GM19238 (cell line): ENCODE measurements at regions not wholly inside any gene's neighbourhood (a gene's known extent, or its start where the extent isn't known, plus 50 kb on each side); places are given as distances from the start of the nearest gene placed in this dataset.
"Not testable (repeated sequence)": the region's sequence is repeated elsewhere in the genome, so short reads cannot be mapped to it uniquely, and the experiment has no call there.

ENCODE experiments used
- DNase-seq: peaks from one replicate; pipeline ENCODE4 v3.0.0; 2011; ENCODE audit warnings: low spot score; ENCODE audit not compliant: insufficient read length

DNA sequence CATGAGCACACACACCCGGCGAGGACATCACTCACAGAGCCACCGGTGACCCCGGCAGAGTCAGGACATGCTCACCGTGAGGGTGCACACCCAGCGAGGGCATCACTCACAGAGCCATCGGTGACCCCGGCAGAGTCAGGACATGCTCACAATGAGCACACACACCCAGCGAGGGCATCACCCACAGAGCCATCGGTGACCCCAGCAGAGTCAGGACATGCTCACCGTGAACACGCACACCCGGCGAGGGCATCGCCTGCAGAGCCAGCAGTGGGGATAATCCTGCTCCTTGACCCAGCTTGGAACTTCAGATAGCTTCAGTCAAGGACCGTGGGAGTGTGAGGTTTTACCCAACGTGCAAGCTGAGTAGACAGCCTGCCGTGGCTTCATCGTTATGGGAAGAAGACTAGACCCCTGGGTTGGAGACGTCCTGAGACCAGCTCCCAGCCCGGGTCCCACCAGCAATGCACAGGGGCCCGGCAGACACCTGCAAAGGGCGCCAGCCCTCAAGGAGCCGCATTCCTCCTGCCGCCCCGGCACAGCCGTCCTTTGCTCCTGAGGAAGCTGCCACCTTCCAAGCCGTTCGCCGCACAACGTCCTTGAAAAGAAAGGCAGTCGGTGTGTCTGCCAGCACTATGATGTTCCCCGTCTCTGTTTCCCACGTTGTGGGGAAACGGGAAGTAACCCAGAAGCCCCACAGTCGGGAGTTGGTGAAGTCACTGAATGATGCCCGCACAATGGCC is 192.3 kb downstream of the DLL1 start:
- DNase-seq, result no peak

DNA sequence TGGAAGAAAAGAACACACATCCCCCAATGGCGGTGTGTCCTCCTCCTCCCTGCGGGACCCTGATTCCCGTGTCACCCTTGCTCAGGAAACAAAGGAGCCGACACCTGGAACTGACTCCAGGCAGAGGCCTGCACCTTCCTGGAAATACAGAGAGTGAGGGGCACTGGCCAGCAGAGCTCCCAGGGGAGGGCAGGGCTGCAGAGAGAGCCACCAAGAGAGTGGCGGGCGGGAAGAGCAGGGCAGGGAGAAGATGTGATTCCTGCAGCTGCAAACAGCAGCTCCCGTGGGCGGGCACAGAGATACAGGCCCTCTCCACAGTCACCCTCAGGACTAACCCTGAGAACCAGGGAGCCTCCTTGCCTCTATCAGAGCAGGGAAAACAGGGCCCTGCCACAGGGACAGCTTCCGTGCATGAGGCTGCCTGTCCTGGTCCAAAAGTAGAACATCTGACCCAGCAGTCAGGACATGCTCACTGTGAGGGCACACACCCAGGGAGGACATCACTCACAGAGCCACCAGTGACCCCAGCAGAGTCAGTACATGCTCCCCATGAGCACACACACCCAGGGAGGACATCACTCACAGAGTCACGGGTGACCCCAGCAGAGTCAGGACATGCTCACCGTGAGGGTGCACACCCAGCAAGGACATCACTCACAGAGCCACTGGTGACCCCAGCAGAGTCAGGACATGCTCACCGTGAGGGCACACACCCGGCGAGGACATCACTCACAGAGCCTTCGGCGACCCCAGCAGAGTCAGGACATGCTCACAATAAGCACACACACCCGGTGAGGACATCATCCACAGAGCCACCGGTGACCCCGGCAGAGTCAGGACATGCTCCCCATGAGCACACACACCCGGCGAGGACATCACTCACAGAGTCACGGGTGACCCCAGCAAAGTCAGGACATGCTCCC is 193.1 kb downstream of the DLL1 start:
- DNase-seq, result no peak

DNA sequence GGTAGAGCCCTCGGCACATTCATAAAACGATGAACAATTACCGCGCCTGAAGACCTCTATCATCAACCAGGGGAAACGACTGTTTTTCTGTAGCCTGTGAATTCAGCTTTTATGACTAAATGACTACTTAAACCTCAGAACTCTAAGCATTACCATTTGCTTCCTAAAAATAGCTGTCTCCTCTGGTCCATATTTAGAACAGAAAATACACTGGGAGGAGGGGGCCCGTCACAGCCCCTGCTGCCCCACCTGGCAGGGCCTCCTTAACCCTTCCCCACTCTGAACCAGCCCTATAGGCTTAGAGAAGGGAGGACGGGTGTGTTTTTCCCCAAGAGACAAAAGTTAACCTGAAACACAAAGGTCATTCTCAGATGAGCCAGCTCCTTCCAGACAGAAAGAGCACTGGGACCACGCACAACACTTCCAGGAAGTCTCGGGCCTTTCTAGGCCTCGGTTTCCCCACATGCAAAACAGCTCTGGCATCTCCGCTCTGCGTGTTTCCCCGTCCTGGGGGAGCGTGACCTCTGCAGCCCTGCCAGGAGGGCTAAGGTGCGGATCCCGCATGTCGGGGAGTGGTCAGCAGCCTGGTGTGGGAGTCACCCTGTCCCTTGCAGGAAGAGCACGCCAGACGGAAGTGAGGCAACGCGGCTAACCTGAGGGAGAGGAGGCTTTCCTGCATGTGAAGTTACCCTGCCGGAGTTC is 193.9 kb downstream of the DLL1 start:
- no peak for DNase-seq

DNA sequence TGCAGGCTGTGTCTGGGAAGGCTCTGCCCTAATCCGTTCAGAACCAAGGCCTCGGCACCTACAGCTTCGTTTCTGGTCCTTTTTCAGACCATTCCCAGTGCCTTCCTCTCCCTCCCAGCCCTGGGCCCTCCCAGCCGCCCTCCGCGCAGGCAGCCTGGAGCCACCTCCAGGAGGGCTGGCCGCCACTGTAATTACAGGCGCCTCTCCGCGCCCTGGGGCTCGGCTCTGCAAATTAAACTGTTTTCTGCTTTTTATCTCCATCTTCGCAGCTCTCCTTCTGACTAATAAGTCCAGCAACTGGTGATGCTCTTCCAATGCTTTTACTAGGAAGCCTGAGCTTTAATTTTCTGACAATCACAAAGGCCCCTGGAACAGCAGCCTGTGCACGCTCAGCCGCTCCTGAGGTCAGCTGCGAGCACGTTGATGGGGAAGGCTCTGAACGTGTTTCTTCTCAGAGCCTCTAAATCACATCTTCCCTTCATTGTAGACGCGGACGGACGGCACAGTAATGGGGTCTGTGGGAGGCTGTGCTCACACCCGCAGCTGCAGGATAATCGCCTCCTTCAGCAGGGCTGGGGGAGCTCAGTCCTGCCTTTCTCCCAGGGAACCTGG is 194.6 kb downstream of the DLL1 start:
- no peak for DNase-seq

DNA sequence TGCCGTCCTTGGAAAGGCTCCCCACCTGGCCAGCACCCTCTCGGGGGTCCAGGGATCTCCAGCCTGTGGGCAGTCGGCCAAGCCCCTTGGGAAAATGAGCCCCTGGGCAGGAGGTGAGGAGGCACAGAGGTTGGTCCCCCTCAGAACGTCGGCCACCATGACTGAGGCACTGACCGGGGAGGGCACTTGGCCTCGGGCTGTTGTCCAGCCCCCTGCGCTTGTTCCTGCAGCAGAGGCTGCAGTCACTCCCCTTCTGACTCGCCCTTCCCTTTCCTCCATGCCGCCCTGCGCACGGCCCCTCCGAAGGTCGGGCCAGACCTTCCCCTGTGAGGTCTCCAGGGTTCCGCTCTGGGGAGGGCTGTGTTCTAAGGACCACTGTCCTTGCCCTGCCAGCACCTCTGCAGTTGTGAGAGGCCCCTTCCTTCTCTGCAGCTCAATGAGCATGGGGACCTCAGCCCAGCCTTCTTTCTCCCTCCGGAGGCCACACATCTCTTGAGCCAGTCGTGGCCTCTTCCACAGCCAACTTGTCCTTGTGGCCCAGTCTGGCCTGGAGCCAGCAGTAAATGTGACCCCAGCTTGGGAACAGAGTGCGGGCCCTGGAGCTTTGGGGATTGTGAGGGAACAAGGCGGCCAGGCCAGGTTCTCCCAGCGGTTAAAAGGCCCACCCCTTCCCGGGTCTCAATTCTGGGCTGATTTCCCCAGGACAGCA is 195.5 kb downstream of the DLL1 start:
- DNase-seq, result no peak

DNA sequence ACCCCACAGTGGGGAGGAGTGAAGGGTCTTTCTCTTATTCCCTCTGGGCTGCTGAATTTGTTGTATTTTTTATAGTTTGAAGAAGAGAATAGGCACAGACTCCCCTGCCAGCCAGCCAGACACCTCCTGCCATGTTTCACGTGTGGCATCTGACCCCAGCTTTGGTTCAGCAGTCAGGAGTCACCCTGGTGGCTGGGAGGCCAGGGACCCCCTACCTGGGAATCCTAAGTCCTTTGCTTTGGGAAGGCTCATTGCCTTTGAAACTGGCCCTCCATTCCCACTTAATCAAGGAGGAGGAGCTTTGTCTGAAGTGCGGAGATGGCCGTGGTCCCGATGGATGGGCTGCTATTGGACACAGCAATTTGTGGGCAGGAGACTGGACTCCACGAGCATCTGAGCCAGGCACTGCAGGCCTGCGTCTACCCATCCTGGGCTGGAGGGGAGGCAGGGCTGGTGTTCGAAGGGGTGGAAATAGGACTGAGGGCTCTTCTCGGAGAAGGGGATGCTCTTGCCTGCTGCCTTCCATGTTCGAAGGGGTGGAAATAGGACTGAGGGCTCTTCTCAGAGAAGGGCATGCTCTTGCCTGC is 196.1 kb downstream of the DLL1 start:
- DNase-seq, result no peak

DNA sequence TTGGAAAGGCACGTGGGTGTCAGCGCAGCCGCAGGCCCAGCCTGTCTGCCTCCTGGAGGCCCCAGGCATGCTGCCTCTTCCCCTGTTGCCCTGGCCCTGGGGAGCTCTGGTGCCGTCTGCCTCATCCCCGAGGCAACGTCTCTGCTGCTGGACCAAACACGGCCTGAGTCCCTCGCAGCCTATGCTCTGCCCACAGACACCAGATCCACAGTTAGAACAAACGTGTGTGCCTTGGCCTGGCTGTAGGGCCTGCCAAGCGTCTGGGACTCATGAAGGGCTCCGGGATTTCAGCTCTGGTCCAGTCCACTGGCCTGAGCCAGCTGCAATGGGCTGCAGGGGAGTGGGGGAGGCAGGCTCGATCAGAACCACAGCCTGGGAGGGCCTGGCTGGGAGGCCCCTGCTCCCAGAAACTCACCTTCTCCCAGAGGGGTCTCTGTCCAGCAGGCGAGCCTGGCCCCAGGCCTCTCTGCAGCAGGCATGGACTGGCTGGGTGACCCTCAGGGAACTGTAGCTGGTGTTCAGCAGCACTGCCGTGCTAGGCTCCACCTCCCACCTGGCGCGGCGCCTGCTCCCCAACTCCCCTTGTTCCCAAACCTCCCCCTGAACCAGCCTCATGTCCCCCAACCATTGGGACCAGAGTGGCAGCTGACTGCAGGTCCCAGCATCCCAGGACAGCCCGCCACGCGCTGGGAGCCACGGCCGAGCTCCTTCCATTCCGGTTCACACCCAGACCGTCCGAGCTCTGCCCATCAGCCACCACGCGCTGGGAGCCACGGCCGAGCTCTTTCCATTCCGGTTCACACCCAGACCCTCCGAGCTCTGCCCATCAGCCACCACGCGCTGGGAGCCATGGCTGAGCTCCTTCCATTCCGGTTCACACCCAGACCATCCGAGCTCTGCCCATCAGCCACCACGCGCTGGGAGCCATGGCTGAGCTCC is 197.0 kb downstream of the DLL1 start:
- no peak for DNase-seq

DNA sequence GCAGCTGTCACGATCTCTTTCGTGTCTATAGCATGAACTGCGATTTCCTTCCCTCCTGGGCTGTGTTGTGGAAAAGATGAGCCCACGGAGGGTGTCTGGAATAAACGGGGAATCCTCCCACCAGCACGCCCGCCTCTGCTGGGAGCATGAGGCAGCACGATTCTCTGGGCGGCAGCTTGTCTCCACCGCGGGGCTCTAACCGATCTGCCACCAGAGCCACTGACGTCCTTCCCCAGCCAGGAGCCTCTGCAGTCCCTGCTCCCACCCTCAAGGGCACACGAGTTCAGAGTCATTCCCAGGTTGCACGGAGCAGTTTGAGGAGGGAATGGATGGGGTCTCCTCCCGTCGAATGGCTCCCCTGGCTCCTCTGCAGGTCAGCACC is 197.6 kb downstream of the DLL1 start:
- DNase-seq, result no peak

DNA sequence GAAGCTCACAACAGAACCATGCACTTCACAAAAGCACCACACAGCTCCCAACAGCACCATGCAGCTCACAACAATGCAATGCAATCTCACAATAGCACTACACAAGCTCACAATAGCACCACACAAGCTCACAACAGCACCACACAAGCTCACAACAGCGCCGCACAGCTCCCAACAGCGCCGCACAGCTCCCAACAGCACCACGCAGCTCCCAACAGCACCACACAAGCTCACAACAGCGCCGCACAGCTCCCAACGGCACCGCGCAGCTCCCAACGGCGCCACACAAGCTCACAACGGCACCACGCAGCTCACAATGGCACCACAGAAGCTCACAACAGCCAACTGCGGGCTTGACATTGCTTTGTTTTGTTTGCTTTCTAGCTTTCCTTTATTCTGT is 198.1 kb downstream of the DLL1 start:
- DNase-seq, result no peak

DNA sequence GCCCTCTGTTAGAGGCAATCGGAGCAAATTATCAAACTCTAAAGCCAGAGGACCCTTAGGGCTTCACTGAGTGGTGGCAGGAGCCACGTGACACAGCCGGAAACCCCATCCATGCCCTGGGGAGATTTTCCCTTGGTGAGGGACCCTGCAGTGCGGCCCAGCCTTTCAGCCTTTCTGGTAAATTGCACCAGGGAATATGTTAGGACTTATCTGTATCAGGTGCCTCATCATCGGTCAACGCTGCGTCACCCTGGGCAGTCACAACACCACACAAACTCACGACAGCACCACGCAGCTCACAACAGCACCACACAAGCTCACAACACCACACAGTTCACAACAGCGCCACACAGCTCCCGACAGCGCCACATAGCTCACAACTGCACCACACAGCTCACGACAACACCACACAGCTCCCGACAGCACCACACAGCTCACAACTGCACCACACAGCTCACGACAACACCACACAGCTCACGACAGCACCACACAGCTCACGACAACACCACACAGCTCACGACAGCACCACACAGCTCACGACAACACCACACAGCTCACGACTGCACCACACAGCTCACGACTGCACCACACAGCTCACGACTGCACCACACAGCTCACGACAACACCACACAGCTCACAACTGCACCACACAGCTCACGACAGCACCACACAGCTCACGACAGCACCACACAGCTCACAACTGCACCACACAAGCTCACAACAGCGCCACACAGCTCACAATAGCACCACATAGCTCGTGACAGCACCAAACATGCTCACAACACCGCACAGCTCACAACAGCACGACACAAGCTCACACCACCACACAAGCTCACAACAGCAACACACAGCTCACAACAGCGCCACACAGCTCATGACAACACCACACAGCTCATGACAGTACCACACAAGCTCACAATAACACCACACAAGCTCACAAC is 199.0 kb downstream of the DLL1 start:
- no peak for DNase-seq

DNA sequence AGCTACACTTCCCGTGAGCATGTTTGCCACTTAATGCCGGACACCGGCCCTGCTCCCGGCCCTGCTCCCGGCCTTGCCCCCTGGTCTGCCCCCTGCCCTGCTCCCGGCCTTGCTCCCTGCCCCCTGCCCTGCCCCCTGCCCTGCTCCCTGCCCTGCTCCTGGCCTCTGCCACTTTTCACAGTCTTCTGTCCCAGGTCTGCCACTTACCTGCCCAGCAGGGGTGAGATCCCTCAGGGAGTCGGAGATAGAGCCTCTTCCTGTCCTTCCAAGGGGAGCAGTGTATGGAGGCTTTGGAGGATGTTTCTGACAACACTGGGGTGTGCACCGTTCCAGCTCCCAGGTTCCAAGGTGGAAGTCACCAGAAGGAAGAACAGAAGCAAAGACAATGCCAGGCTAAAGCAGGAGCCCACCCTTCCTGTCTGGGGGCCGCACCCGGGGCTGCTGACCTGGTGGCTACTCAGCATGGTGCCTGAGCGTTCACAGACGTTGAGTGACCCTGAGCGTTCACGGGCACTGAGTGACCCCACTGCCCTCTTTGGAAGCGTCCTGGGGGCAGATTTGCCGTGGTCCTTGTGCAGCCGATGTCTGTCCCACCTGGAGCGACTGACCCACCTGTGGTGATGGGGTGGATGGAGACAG is 199.8 kb downstream of the DLL1 start:
- DNase-seq, result no peak

DNA sequence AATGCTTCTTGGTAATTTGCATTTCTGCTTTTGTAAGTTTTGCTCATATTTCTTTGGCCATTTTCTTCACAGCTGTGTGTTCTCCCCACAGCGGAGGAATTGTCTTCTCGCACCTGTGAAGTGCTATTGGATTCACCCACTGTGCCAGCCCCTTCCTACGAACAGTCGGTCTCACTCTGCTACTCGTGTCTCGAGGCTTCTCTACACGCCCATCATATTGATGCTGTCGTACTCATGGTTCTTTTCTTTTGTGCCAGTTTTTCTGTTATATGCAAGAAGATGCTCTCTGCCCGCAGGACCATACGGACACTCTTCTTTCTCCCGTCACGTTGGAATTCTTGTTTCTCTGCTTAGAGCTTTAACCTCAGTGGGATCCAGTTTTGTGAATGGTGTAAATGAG is 200.3 kb downstream of the DLL1 start:
- no peak for DNase-seq

DNA sequence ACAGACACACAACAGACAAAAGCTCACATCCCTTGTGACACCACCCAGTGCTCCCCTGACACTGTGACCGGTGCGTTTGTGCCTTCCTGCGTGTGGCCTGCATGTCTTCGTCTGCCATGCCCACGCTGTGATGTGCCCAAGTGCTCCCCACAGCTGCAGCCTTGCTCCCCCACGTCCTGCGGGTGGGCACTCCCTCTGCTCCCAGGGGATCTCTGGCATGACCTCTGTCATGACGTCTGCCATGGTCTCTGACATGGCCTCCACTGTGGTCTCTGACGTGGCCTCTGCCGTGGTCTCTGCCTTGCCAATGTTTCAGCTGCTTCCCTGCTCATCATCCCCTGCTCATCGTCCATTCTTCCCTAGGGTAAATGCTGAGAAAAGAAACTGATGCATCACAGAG is 200.9 kb downstream of the DLL1 start:
- DNase-seq, result no peak

DNA sequence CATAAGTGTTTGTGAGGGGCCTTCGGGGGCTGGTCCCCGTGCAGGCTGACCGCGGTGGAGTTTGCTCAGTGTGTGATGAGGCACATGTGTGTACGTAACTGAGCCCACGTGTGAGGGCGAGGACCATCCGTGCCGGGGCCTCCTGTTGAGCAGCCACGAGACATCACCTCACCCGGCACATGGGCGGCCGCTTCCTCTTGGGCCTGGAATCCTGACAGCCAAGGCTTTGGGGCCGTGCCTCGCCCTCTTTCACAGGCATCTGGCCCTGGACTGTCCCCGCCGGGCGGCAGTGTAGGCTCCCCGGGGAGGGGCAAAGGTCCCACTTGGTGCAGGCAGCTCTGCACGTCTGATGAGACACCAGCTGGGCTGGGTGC is 202.3 kb downstream of the DLL1 start:
- no peak for DNase-seq

DNA sequence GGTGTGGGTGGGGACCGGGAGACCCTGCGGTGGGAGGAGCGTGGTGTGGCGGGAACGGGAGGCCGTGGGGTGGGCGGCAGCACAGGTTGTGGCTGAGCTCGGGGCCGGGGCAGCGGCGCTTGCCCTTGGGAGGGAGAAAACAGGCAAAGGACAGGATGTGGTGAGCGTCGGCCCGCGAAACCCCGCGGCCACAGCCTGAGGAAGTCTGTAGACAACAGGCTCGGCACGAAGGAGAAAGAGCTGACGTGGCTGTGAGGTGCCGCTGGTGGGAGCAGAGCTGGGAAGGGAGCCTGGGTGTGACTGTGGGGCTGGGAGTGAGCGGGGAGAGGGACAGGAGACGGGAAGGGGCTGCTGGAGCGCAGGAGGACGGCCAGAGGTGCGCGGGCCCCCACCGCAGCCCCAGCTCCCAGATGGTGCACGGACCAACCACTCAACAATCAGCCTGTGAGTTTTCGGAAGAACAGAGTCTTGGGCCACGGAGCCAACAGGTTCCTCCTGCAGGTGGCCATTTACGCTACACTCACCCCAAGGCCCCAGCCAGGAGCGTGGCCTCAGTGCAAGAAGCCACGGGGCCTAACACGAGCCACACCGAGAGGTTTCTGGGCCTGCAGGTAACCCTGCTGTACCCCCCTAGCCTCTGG is 202.8 kb downstream of the DLL1 start:
- DNase-seq, result peak; percentile 68

DNA sequence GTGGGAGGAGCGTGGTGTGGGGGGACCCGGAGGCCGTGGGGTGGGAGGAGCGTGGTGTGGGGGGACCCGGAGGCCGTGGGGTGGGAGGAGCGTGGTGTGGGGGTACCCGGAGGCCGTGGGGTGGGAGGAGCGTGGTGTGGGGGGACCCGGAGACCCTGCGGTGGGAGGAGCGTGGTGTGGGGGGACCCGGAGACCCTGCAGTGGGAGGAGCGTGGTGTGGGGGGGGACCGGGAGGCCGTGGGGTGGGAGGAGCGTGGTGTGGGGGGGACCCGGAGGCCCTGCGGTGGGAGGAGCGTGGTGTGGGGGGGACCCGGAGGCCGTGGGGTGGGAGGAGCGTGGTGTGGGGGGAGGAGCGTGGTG is 203.5 kb downstream of the DLL1 start:
- not testable (repeated sequence) for DNase-seq

DNA sequence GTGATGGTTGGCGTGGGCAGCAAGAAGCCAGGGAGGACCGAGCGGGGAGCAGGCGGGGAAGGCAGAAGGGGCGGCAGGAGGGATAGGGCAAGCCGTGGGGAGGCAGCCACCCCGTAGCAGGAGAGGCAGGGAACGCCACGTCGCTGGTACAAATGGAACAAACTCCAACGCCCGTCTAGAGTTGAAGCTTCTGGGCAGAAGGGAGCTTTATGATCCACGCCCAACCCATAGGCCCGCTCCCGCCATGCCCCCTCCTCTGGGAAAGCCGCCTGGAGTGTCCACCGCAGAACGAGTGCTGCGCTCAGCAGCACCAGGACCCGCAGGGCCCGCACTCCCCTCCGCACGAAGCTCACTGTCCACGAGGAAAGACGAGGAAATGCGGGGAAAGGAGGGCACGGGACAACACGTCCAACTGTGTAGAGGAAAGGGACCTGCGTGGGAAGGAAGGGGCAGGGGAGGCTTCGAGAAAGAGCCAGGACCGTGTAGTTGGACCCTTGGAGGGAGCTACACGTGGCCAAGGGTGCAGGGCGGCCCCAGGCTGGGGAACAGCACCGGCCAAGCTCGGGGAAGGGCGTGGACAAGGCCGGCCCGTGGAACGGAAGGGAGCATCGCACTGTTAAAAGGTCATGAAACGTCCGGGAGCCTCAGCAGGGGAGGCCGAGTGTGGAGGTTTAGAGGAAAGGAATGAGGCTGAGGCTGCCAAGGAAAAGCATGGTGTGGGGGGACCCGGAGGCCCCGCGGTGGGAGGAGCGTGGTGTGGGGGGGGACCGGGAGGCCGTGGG is 204.0 kb downstream of the DLL1 start:
- no peak for DNase-seq
